Fibroblast of lung (primary cell): ENCODE measurements at regions not wholly inside any gene's neighbourhood (a gene's known extent, or its start where the extent isn't known, plus 50 kb on each side); places are given as distances from the start of the nearest gene placed in this dataset.

Source experiments
- EZH2 ChIP-seq: IDR thresholded peaks from 2 replicates; pipeline ENCODE4 v1.5.1; 2012; ENCODE audit warnings: low read length, control low read depth, mild to moderate bottlenecking; ENCODE audit errors: missing control alignments
- TF ChIP-seq, protein P1 (sequence below), 2 donors: IDR thresholded peaks in 1 of 2; conservative IDR thresholded peaks in 1 of 2; 1 replicate in 1 of 2; 2 replicates in 1 of 2; pipeline ENCODE4 v1.5.1; 2011 to 2012; ENCODE audit warnings: low read length in 2 of 2, control low read depth in 1 of 2, inconsistent platforms in 1 of 2, low read depth in 1 of 2, mild to moderate bottlenecking in 1 of 2

DNA sequence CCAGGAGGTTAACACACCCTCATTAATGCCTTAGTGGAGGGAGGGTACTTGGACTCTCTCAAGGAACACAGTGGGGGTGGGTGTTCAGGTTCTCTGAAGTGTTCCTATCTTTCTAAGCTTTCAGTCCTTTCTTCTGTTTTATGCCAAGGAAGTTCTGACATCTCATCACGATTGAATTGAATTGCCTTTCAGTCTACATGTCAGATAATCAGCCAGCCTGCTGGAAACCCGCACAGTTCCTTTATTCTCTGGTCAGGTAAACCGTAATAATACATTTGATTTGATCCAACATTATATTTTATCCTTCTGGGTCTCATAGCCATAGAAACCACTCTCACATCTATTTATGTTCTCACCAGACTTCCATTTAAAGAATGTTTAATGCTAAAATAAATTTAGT lies 339.0 kb downstream of the RWDD3 start:
- TF ChIP-seq, protein P1, sequence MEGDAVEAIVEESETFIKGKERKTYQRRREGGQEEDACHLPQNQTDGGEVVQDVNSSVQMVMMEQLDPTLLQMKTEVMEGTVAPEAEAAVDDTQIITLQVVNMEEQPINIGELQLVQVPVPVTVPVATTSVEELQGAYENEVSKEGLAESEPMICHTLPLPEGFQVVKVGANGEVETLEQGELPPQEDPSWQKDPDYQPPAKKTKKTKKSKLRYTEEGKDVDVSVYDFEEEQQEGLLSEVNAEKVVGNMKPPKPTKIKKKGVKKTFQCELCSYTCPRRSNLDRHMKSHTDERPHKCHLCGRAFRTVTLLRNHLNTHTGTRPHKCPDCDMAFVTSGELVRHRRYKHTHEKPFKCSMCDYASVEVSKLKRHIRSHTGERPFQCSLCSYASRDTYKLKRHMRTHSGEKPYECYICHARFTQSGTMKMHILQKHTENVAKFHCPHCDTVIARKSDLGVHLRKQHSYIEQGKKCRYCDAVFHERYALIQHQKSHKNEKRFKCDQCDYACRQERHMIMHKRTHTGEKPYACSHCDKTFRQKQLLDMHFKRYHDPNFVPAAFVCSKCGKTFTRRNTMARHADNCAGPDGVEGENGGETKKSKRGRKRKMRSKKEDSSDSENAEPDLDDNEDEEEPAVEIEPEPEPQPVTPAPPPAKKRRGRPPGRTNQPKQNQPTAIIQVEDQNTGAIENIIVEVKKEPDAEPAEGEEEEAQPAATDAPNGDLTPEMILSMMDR (conservative IDR thresholded peaks at IDR 0.05 in 1 of 2, IDR thresholded peaks at IDR 0.05 in 1 of 2; ENCODE audit: low read depth in 1 of 2, low read length in 2 of 2), result no peak
- no peak for TF ChIP-seq EZH2
